Hepatocyte (in vitro differentiated cells): ENCODE measurements at regions not wholly inside any gene's neighbourhood (a gene's known extent, or its start where the extent isn't known, plus 50 kb on each side); places are given as distances from the start of the nearest gene placed in this dataset.

Source experiments
- EZH2 ChIP-seq: fragments of 200-600 bp; sonication (generic); IDR thresholded peaks from 2 replicates; pipeline ENCODE4 v1.6.1; 2016; ENCODE audit warnings: antibody characterized with exemption, mild to moderate bottlenecking, borderline replicate concordance
- TF ChIP-seq, protein P1 (sequence below): fragments of 200-600 bp; sonication (generic); IDR thresholded peaks from 2 replicates; pipeline ENCODE4 v1.5.1; 2016; ENCODE audit warnings: antibody characterized with exemption, mild to moderate bottlenecking; ENCODE audit not compliant: poor library complexity

- TF ChIP-seq, protein P1, sequence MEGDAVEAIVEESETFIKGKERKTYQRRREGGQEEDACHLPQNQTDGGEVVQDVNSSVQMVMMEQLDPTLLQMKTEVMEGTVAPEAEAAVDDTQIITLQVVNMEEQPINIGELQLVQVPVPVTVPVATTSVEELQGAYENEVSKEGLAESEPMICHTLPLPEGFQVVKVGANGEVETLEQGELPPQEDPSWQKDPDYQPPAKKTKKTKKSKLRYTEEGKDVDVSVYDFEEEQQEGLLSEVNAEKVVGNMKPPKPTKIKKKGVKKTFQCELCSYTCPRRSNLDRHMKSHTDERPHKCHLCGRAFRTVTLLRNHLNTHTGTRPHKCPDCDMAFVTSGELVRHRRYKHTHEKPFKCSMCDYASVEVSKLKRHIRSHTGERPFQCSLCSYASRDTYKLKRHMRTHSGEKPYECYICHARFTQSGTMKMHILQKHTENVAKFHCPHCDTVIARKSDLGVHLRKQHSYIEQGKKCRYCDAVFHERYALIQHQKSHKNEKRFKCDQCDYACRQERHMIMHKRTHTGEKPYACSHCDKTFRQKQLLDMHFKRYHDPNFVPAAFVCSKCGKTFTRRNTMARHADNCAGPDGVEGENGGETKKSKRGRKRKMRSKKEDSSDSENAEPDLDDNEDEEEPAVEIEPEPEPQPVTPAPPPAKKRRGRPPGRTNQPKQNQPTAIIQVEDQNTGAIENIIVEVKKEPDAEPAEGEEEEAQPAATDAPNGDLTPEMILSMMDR = no peak
- TF ChIP-seq EZH2 = no peak
Measured at GRCh38 chr5:153276151-153276550, 214.3 kb upstream of the GRIA1 start.
